B cell (primary cell): ENCODE measurements at regions not wholly inside any gene's neighbourhood (a gene's known extent, or its start where the extent isn't known, plus 50 kb on each side); places are given as distances from the start of the nearest gene placed in this dataset.

Source experiments
- CTCF ChIP-seq: fragments of 200-600 bp; IDR thresholded peaks from one replicate; pipeline ENCODE4 v1.8.0; 2022; ENCODE audit warnings: antibody characterized with exemption, mild to moderate bottlenecking
- EZH2 ChIP-seq: IDR thresholded peaks from 2 replicates; pipeline ENCODE4 v1.6.1; 2012; ENCODE audit warnings: borderline replicate concordance, low read depth, mild to moderate bottlenecking, moderate library complexity, low read length; ENCODE audit not compliant: insufficient read depth, poor library complexity, severe bottlenecking

- TF ChIP-seq CTCF, result no peak
- no peak for TF ChIP-seq EZH2
These were observed 817.9 kb downstream of the DNAJB9 start for GRCh38 chr7:109387530-109387929.
